Lung (tissue), 11 donors: ENCODE measurements at regions not wholly inside any gene's neighbourhood (a gene's known extent, or its start where the extent isn't known, plus 50 kb on each side); places are given as distances from the start of the nearest gene placed in this dataset.

Experiments used
- ATAC-seq: fragments of 200-7000 bp; cut with Tn5 transposase; one replicate; pipeline ENCODE4 v1.9.1; 2020; ENCODE audit warnings: moderate number of reproducible peaks; ENCODE audit not compliant: insufficient read depth, low FRiP score
- DNase-seq, 3 donors: peaks; one replicate each; pipeline ENCODE4 v3.0.0-alpha.2; 2013 to 2017
- H3K27ac ChIP-seq, 2 donors: one replicate each; pipeline ENCODE4 v1.5.1; 2013; ENCODE audit warnings: mild to moderate bottlenecking in 2 of 2, moderate library complexity in 2 of 2, control low read depth in 1 of 2, inconsistent platforms in 1 of 2, low read depth in 1 of 2, low read length in 1 of 2
- H3K27me3 ChIP-seq, 3 donors: one replicate each; pipeline ENCODE4 v1.5.1; 2013; ENCODE audit warnings: low read length in 2 of 3; ENCODE audit not compliant: control insufficient read depth in 3 of 3, insufficient read depth in 3 of 3
- H3K36me3 ChIP-seq, 4 donors: one replicate each; pipeline ENCODE4 v1.5.1; 2013; ENCODE audit warnings: low read length in 4 of 4, mild to moderate bottlenecking in 1 of 4, moderate library complexity in 1 of 4; ENCODE audit not compliant: control insufficient read depth in 4 of 4, insufficient read depth in 4 of 4
- H3K4me1 ChIP-seq, 5 donors: one replicate each; pipeline ENCODE4 v1.5.1; 2013; ENCODE audit warnings: low read length in 5 of 5, mild to moderate bottlenecking in 2 of 5, moderate library complexity in 1 of 5; ENCODE audit not compliant: control insufficient read depth in 5 of 5, insufficient read depth in 5 of 5
- H3K4me3 ChIP-seq: one replicate; pipeline ENCODE4 v1.5.1; 2013; ENCODE audit warnings: mild to moderate bottlenecking, control low read depth, moderate library complexity
- H3K9ac ChIP-seq, 2 donors: one replicate each; pipeline ENCODE4 v1.5.1; 2013; ENCODE audit warnings: low read length in 2 of 2, control low read depth in 1 of 2; ENCODE audit not compliant: insufficient read depth in 1 of 2
- H3K9me3 ChIP-seq, 4 donors: one replicate each; pipeline ENCODE4 v1.5.1; 2013; ENCODE audit warnings: low read length in 3 of 4, mild to moderate bottlenecking in 1 of 4, moderate library complexity in 1 of 4; ENCODE audit not compliant: control insufficient read depth in 4 of 4, insufficient read depth in 3 of 4
- WGBS, 2 donors: extraction: QIAGEN DNeasy Blood & Tissue Kit; methylation state at CpG; one replicate each; pipeline ENCODE4 v1.1.7; 2013; 5-methylcytosine and 5-hydroxymethylcytosine counted together
- TF ChIP-seq, protein P1 (sequence below): IDR thresholded peaks from 2 replicates; pipeline ENCODE4 v1.5.1; 2012; ENCODE audit warnings: mild to moderate bottlenecking; ENCODE audit errors: control extremely low read depth, extremely low read depth
- donor health status: control.
- donor health status: control.
- donor health status: Bipolar disorder and iron deficiency.
- donor health status: healthy.
- donor health status: DM: yes; HTN: yes; CAD: no.

DNA sequence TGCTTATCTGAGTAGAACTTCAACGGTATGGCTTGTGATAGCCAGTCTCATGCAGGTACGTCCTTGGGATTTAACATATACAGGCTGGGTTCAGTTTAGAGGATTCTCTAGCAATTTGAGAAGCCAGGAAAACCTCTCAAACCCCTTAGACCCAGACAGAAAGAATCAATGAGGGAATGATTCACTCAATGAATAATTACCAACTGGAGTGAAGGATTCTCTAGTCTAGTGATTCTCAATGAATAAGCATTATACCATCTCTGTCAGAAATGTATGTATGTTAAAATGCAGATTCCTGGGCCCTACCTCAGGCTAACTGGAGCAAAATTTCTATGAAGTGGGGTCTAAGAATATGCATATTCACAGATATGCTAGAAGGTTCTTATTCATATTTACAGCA is 54.5 kb upstream of the APP start:
- DNase-seq: no peak
- Histone ChIP-seq H3K4me1 (no peaks in the 10 kb centered on the region), H3K27ac (no peak overlapping the region), H3K27me3 (no peaks in the 10 kb centered on the region), H3K9ac (no peak overlapping the region), H3K9me3 (no peaks in the 10 kb centered on the region), H3K36me3 (no peaks in the 10 kb centered on the region), H3K4me3 (no peak overlapping the region)
- ATAC-seq: no peak
- WGBS, 2 donors: 92 to 94% methylated on average over 2 of the region's 2 CpGs
- TF ChIP-seq, protein P1, sequence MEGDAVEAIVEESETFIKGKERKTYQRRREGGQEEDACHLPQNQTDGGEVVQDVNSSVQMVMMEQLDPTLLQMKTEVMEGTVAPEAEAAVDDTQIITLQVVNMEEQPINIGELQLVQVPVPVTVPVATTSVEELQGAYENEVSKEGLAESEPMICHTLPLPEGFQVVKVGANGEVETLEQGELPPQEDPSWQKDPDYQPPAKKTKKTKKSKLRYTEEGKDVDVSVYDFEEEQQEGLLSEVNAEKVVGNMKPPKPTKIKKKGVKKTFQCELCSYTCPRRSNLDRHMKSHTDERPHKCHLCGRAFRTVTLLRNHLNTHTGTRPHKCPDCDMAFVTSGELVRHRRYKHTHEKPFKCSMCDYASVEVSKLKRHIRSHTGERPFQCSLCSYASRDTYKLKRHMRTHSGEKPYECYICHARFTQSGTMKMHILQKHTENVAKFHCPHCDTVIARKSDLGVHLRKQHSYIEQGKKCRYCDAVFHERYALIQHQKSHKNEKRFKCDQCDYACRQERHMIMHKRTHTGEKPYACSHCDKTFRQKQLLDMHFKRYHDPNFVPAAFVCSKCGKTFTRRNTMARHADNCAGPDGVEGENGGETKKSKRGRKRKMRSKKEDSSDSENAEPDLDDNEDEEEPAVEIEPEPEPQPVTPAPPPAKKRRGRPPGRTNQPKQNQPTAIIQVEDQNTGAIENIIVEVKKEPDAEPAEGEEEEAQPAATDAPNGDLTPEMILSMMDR: no peak

DNA sequence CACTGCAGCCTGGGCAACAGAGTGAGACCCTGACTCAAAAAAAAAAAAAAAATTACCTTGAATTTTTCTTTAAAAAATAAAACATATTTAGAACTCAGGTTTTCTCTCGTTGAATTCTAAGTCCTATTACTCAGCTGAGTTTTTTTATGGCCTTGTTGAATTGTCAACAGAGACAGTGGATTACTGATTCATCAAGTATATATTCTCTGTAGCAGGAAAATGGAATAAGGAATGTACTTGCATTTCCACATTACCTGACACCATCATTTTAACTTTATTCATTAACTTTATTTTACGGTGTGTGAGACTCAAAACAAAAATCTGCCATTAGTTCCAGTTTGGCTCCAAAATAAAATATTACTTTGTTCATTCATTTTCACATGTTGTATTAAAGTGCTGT is 53.8 kb upstream of the APP start:
- DNase-seq: no peak
- no peaks in the 10 kb centered on the region for H3K36me3 ChIP-seq
- 70 to 90% methylated on average over 2 of the region's 2 CpGs for WGBS, 2 donors
- H3K9me3 ChIP-seq: no peaks in the 10 kb centered on the region
- no peak overlapping the region for H3K4me3 ChIP-seq
- H3K27ac ChIP-seq: no peak overlapping the region
- no peak overlapping the region for H3K9ac ChIP-seq
- H3K4me1 ChIP-seq: no peaks in the 10 kb centered on the region
- TF ChIP-seq, protein P1: no peak
- H3K27me3 ChIP-seq: no peaks in the 10 kb centered on the region
- no peak for ATAC-seq
